ENCODE measurements at regions not wholly inside any gene's neighbourhood (a gene's known extent, or its start where the extent isn't known, plus 50 kb on each side); places are given as distances from the start of the nearest gene placed in this dataset.

- TF ChIP-seq POLR2AphosphoS5 (IDR thresholded peaks at IDR 0.05; ENCODE audit: low read depth), result no peak
- TF ChIP-seq REST (IDR thresholded peaks at IDR 0.05; ENCODE audit: insufficient replicate concordance, low read depth), result no peak
- TF ChIP-seq CTCF (IDR thresholded peaks at IDR 0.05; ENCODE audit: insufficient read depth, low read length), result no peak
Measured at GRCh38 chr2:41321351-41321750, 726.5 kb upstream of the PKDCC start.

GRCh38 chr2:41326851-41327250 lies 721.0 kb upstream of the PKDCC start:
- no peak for DNase-seq (ENCODE audit: low read depth in 1 of 2, low spot score in 1 of 2)
- no peaks in the 10 kb centered on the region for H3K27me3 ChIP-seq (ENCODE audit: insufficient read depth, poor library complexity, severe bottlenecking)
- TF ChIP-seq GABPA (IDR thresholded peaks at IDR 0.05; ENCODE audit: low read depth) (no peak), CTCF (IDR thresholded peaks at IDR 0.05; ENCODE audit: insufficient read depth, low read length) (no peak), SPI1 (IDR thresholded peaks at IDR 0.05; ENCODE audit: borderline replicate concordance, low read depth) (no peak), POLR2AphosphoS5 (IDR thresholded peaks at IDR 0.05; ENCODE audit: low read depth) (no peak), REST (IDR thresholded peaks at IDR 0.05; ENCODE audit: insufficient replicate concordance, low read depth) (no peak)
- no peak overlapping the region for H3K4me3 ChIP-seq (replicated peaks; ENCODE audit: insufficient read depth, low read length)
- no peak overlapping the region for H3K27ac ChIP-seq (replicated peaks)

More at GRCh38 chr2:41321351-41321750, 726.5 kb upstream of the PKDCC start:
- Histone ChIP-seq H3K4me3 (replicated peaks; ENCODE audit: insufficient read depth, low read length) (no peak overlapping the region), H3K27ac (replicated peaks) (no peak overlapping the region), H3K27me3 (ENCODE audit: insufficient read depth, poor library complexity, severe bottlenecking) (no peaks in the 10 kb centered on the region)
- DNase-seq (ENCODE audit: low read depth in 1 of 2, low spot score in 1 of 2), result no peak

GRCh38 chr2:41329040-41329439 lies 718.8 kb upstream of the PKDCC start:
- H3K4me3 ChIP-seq (replicated peaks; ENCODE audit: insufficient read depth, low read length), result no peak overlapping the region
- no peak overlapping the region for H3K27ac ChIP-seq (replicated peaks)
- no peak for DNase-seq (ENCODE audit: low read depth in 1 of 2, low spot score in 1 of 2)
- no peaks in the 10 kb centered on the region for H3K27me3 ChIP-seq (ENCODE audit: insufficient read depth, poor library complexity, severe bottlenecking)
- TF ChIP-seq SPI1 (IDR thresholded peaks at IDR 0.05; ENCODE audit: borderline replicate concordance, low read depth) (no peak), CTCF (IDR thresholded peaks at IDR 0.05; ENCODE audit: insufficient read depth, low read length) (no peak), POLR2AphosphoS5 (IDR thresholded peaks at IDR 0.05; ENCODE audit: low read depth) (no peak), GABPA (IDR thresholded peaks at IDR 0.05; ENCODE audit: low read depth) (no peak), REST (IDR thresholded peaks at IDR 0.05; ENCODE audit: insufficient replicate concordance, low read depth) (no peak)

All from HL-60 (cell line).